ENCODE measurements at regions not wholly inside any gene's neighbourhood (a gene's known extent, or its start where the extent isn't known, plus 50 kb on each side); places are given as distances from the start of the nearest gene placed in this dataset.

GRCh38 chr2:15860760-15861159 lies 79.6 kb upstream of the MYCN start:
- DNase-seq (ENCODE audit: low spot score), result no peak
- H3K27ac ChIP-seq, result no peak overlapping the region
- H3K4me3 ChIP-seq, result no peak overlapping the region
- TF ChIP-seq, protein P1, sequence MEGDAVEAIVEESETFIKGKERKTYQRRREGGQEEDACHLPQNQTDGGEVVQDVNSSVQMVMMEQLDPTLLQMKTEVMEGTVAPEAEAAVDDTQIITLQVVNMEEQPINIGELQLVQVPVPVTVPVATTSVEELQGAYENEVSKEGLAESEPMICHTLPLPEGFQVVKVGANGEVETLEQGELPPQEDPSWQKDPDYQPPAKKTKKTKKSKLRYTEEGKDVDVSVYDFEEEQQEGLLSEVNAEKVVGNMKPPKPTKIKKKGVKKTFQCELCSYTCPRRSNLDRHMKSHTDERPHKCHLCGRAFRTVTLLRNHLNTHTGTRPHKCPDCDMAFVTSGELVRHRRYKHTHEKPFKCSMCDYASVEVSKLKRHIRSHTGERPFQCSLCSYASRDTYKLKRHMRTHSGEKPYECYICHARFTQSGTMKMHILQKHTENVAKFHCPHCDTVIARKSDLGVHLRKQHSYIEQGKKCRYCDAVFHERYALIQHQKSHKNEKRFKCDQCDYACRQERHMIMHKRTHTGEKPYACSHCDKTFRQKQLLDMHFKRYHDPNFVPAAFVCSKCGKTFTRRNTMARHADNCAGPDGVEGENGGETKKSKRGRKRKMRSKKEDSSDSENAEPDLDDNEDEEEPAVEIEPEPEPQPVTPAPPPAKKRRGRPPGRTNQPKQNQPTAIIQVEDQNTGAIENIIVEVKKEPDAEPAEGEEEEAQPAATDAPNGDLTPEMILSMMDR (IDR thresholded peaks at IDR 0.05), result no peak

DNA sequence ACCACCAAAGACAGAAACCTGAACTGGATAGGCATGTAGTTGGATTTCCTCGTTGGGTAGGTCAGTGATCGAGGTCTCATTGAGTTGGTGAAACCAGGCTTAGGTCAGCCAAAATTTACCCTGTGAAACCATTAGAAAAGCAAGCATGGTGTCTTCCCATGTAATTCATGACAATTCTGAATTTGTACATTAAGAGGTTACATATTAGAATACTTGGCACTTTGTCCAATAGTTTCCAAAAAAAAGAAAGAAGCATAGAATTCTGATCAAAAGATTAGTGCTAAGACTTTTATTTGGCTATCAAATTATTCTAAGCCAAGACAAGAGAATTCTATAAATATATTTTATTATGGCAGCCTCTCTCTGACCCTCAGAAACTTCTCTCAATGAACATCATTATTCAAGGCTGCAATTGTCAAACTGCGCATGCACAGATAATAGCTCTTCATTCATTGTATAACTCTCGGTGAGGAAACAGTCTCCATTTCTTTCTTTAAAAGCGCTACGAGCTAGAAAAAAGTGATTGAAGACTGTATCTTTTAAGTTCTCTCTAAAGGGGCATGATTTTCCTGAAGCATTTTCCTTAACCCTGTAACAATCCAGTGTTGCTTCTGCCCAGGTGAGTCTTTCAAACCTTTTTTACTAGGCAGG lies 79.1 kb upstream of the MYCN start:
- H3K27ac ChIP-seq, result no peak overlapping the region
- H3K4me3 ChIP-seq, result no peak overlapping the region
- TF ChIP-seq, protein P1 (IDR thresholded peaks at IDR 0.05), result no peak
- DNase-seq (ENCODE audit: low spot score), result no peak

DNA sequence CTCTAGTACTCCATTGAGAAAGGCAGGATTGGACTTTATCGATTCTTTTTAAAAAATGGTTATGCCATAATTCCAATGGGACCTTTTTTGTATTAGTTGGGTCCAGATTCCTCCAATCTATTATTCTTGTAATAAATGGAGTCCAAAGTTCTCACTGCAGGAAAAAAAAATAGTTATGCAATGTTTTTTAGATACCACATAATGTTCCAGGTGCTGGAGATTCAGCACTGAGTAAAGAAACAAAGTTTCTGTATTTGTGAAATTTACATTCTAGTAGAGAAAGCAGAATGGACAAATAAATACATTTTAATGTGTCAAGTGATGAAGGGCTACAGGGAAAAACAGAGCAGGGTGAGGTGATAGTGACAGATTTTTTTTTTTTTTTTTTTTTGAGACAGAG lies 78.5 kb upstream of the MYCN start:
- H3K27ac ChIP-seq, result no peak overlapping the region
- no peak for DNase-seq (ENCODE audit: low spot score)
- TF ChIP-seq, protein P1 (IDR thresholded peaks at IDR 0.05), result no peak
- no peak overlapping the region for H3K4me3 ChIP-seq

- H3K4me3 ChIP-seq, result no peak overlapping the region
- TF ChIP-seq, protein P1 (IDR thresholded peaks at IDR 0.05), result no peak
- DNase-seq (ENCODE audit: low spot score), result no peak
- no peak overlapping the region for H3K27ac ChIP-seq
These were observed 77.3 kb upstream of the MYCN start for GRCh38 chr2:15863089-15863488.

GRCh38 chr2:15863494-15864175 lies 76.7 kb upstream of the MYCN start:
- H3K4me3 ChIP-seq, result no peak overlapping the region
- no peak overlapping the region for H3K27ac ChIP-seq
- TF ChIP-seq, protein P1 (IDR thresholded peaks at IDR 0.05), result no peak
- DNase-seq (ENCODE audit: low spot score), result no peak

GRCh38 chr2:15864176-15864769 lies 76.1 kb upstream of the MYCN start:
- Histone ChIP-seq H3K27ac (no peak overlapping the region), H3K4me3 (no peak overlapping the region)
- DNase-seq (ENCODE audit: low spot score), result no peak
- TF ChIP-seq, protein P1 (IDR thresholded peaks at IDR 0.05), result no peak

GRCh38 chr2:15865923-15866322 lies 74.4 kb upstream of the MYCN start:
- no peak overlapping the region for H3K27ac ChIP-seq
- H3K4me3 ChIP-seq, result no peak overlapping the region
- DNase-seq (ENCODE audit: low spot score), result no peak
- TF ChIP-seq, protein P1 (IDR thresholded peaks at IDR 0.05), result no peak
